ENCODE measurements at regions not wholly inside any gene's neighbourhood (a gene's known extent, or its start where the extent isn't known, plus 50 kb on each side); places are given as distances from the start of the nearest gene placed in this dataset.

DNA sequence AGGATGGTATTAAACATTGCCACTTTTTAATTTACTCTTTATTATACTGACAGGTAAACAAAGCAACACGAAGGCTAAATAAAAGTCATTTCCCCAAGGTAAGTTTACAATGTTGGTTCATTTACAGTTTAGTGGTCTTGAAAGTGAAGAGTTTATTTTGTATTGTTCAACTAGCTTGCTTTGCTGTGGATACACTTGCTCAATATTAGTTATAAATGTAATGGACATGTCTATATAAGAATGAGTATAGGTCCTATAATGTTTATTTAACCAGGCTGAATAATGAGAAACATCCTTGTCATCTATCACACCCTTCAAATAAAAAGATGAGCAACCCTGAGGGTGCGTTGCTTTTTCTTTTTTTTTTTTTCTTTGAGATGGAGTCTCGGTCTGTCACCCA is 1129.4 kb downstream of the TSN start:
- TF ChIP-seq CTCF (IDR thresholded peaks at IDR 0.05) (no peak), POLR2A (IDR thresholded peaks at IDR 0.05) (no peak)

All from body of pancreas (tissue), 4 donors.